ENCODE measurements at regions not wholly inside any gene's neighbourhood (a gene's known extent, or its start where the extent isn't known, plus 50 kb on each side); places are given as distances from the start of the nearest gene placed in this dataset.

- TF ChIP-seq CTCF (IDR thresholded peaks at IDR 0.05) (no peak), POLR2A (IDR thresholded peaks at IDR 0.05) (no peak)
These were observed 55.9 kb downstream of the PAGE2 start for GRCh38 chrX:55144697-55145096.

Measured in prostate gland (tissue), 2 donors.